HCT116 (cell line): ENCODE measurements at regions not wholly inside any gene's neighbourhood (a gene's known extent, or its start where the extent isn't known, plus 50 kb on each side); places are given as distances from the start of the nearest gene placed in this dataset.

Source experiments
- ATAC-seq: fragments of 200-7000 bp; cut with Tn5 transposase; 2 replicates; pipeline ENCODE4 v1.9.1; 2020; ENCODE audit warnings: mild to moderate bottlenecking, moderate library complexity
- BruUV-seq: library from RNA; stranded (reverse); fragments of 400-500 nt; replicated peaks from 2 replicates; lab custom pipeline; 2021; lab: Mats Ljungman, UMichigan
- CTCF ChIA-PET: fragments of 300-600 bp; sonication (Branson Sonifier 250); formaldehyde crosslinking; loops from one replicate; lab custom pipeline; 2021; ENCODE audit warnings: antibody characterized with exemption; lab: Charles Lee
- POLR2A ChIA-PET: fragments of 300-600, 350-600 bp; sonication (Branson Sonifier 250); formaldehyde crosslinking; loops from one replicate; lab custom pipeline; 2021; ENCODE audit warnings: antibody characterized with exemption; lab: Charles Lee
- RAD21 ChIA-PET, 2 experiments: fragments of 300-600 bp; sonication (Branson Sonifier 250); formaldehyde crosslinking; loops; one replicate each; lab custom pipeline; 2023; ENCODE audit warnings: low total read pairs in 2 of 2; ENCODE audit not compliant: uncharacterized antibody in 2 of 2, unreplicated experiment in 2 of 2, low non-redundant PET in 1 of 2; lab: Charles Lee
- DNase-seq: peaks from one replicate; pipeline ENCODE4 v3.0.0-alpha.2; 2010; ENCODE audit warnings: low read depth, low spot score
- H2AFZ ChIP-seq: fragments of 200-600 bp; shearing (Covaris generic), sonication (generic); 2 replicates; pipeline ENCODE4 v1.6.1; 2017; ENCODE audit warnings: low read depth, mixed run types, mixed read lengths, antibody characterized with exemption, low read length; ENCODE audit not compliant: poor library complexity, severe bottlenecking
- H3K27ac ChIP-seq: 2 replicates; pipeline ENCODE4 v1.5.1; 2012; ENCODE audit warnings: low read depth, low read length
- H3K27me3 ChIP-seq: fragments of 200-600 bp; sonication (generic); 2 replicates; pipeline ENCODE4 v1.6.1; 2016; ENCODE audit warnings: mixed run types, low read length, mixed read lengths; ENCODE audit not compliant: insufficient read depth
- H3K36me3 ChIP-seq, 2 experiments: fragments of 200-500 bp in 1 of 2; fragments of 200-600 bp in 1 of 2; sonication (Bioruptor generic) in 1 of 2; sonication (generic) in 1 of 2; 2 replicates each; pipeline versions ENCODE4 v1.5.1 to v1.6.1; 2014 to 2016; ENCODE audit warnings: low read length in 2 of 2, inconsistent platforms in 1 of 2, mixed read lengths in 1 of 2, mixed run types in 1 of 2; ENCODE audit not compliant: insufficient read depth in 2 of 2, control insufficient read depth in 1 of 2
- H3K4me1 ChIP-seq, 2 experiments: fragments of 200-600 bp in 1 of 2; sonication (generic) in 1 of 2; 2 replicates each; pipeline versions ENCODE4 v1.5.1 to v1.6.1; 2012 to 2017; ENCODE audit warnings: low read length in 2 of 2, inconsistent platforms in 1 of 2, mild to moderate bottlenecking in 1 of 2, mixed read lengths in 1 of 2, mixed run types in 1 of 2, moderate library complexity in 1 of 2; ENCODE audit not compliant: insufficient read depth in 2 of 2, control insufficient read depth in 1 of 2
- H3K4me2 ChIP-seq: fragments of 200-600 bp; sonication (generic); 2 replicates; pipeline ENCODE4 v1.6.1; 2017; ENCODE audit warnings: mixed run types, low read length, mixed read lengths
- H3K4me3 ChIP-seq, 2 experiments: fragments of 200-600 bp in 1 of 2; sonication (generic) in 1 of 2; replicated peaks in 1 of 2; 2 replicates each; pipeline ENCODE4 v1.5.1; 2011 to 2016; ENCODE audit warnings: low read length in 2 of 2, control low read depth in 1 of 2, low read depth in 1 of 2, mild to moderate bottlenecking in 1 of 2, mixed read lengths in 1 of 2, mixed run types in 1 of 2
- H3K79me2 ChIP-seq: fragments of 200-600 bp; sonication (generic); 2 replicates; pipeline ENCODE4 v1.6.1; 2017; ENCODE audit warnings: mild to moderate bottlenecking, mixed run types, low read length, moderate library complexity, mixed read lengths; ENCODE audit not compliant: insufficient read depth
- H3K9ac ChIP-seq: fragments of 200-600 bp; sonication (generic); 2 replicates; pipeline ENCODE4 v1.6.1; 2016; ENCODE audit warnings: low read length, mixed read lengths
- H3K9me2 ChIP-seq: fragments of 200-600 bp; sonication (generic), shearing (Covaris generic); 2 replicates; pipeline ENCODE4 v1.6.1; 2017; ENCODE audit warnings: mixed run types, mild to moderate bottlenecking, moderate library complexity; ENCODE audit not compliant: insufficient read depth
- H3K9me3 ChIP-seq, 2 experiments: fragments of 200-500 bp in 1 of 2; fragments of 200-600 bp in 1 of 2; sonication (Bioruptor generic) in 1 of 2; sonication (generic) in 1 of 2; 2 replicates each; pipeline ENCODE4 v1.6.1; 2014 to 2017; ENCODE audit warnings: low read length in 2 of 2, mixed read lengths in 2 of 2, inconsistent platforms in 1 of 2, low read depth in 1 of 2, mild to moderate bottlenecking in 1 of 2, mixed run types in 1 of 2, moderate library complexity in 1 of 2; ENCODE audit not compliant: control insufficient read depth in 1 of 2, insufficient read depth in 1 of 2
- H4K20me1 ChIP-seq: fragments of 200-600 bp; sonication (generic), shearing (Covaris generic); 2 replicates; pipeline ENCODE4 v1.6.1; 2017; ENCODE audit warnings: mixed run types, mild to moderate bottlenecking, moderate library complexity; ENCODE audit not compliant: insufficient read depth
- CBX3 ChIP-seq: IDR thresholded peaks from 2 replicates; pipeline ENCODE4 v1.6.1; 2012; ENCODE audit warnings: low read depth
- CEBPB ChIP-seq: IDR thresholded peaks from 2 replicates; pipeline ENCODE4 v1.6.1; 2012; ENCODE audit warnings: low read depth
- JUND ChIP-seq: IDR thresholded peaks from 2 replicates; pipeline ENCODE4 v1.6.1; 2012
- POLR2A ChIP-seq: IDR thresholded peaks from 2 replicates; pipeline ENCODE4 v1.7.0; 2011; ENCODE audit warnings: borderline replicate concordance; ENCODE audit not compliant: insufficient read depth, insufficient read length; ENCODE audit errors: extremely low read depth
- POLR2AphosphoS5 ChIP-seq: IDR thresholded peaks from 2 replicates; pipeline ENCODE4 v1.6.1; 2011; ENCODE audit warnings: mild to moderate bottlenecking, low read depth, low read length, moderate library complexity
- RAD21 ChIP-seq: IDR thresholded peaks from 2 replicates; pipeline ENCODE4 v1.6.1; 2012; ENCODE audit warnings: low read depth, mild to moderate bottlenecking
- SIN3A ChIP-seq: IDR thresholded peaks from 2 replicates; pipeline ENCODE4 v1.6.1; 2012; ENCODE audit warnings: low read depth
- SP1 ChIP-seq: IDR thresholded peaks from 2 replicates; pipeline ENCODE4 v1.6.1; 2012; ENCODE audit warnings: low read depth
- SRF ChIP-seq: IDR thresholded peaks from 2 replicates; pipeline ENCODE4 v1.6.1; 2012; ENCODE audit warnings: low read depth
- YY1 ChIP-seq: IDR thresholded peaks from 2 replicates; pipeline ENCODE4 v1.6.1; 2011; ENCODE audit warnings: low read length, low read depth, moderate library complexity, mild to moderate bottlenecking; ENCODE audit not compliant: insufficient replicate concordance; ENCODE audit errors: extremely low read depth
- ZNF274 ChIP-seq: fragments of 200-500 bp; sonication (Bioruptor generic); IDR thresholded peaks from 2 replicates; pipeline ENCODE4 v1.6.1; 2014; ENCODE audit warnings: mild to moderate bottlenecking, low read depth, low read length, inconsistent platforms
- intact Hi-C: fragments of 100-400 bp; cut with micrococcal nuclease; formaldehyde crosslinking; loops from 2 replicates; pipeline ENCODE4 v1.10.0; 2022
- TF ChIP-seq, protein P1 (sequence below): IDR thresholded peaks from 2 replicates; pipeline ENCODE4 v1.6.1; 2011; ENCODE audit warnings: mild to moderate bottlenecking, low read length, moderate library complexity; ENCODE audit not compliant: insufficient replicate concordance; ENCODE audit errors: extremely low read depth
- TF ChIP-seq, protein P2 (sequence below), 3 experiments: fragments of 200-600 bp in 1 of 3; sonication (generic) in 1 of 3; IDR thresholded peaks in 2 of 3; conservative IDR thresholded peaks in 1 of 3; 2 replicates each; pipeline ENCODE4 v1.5.1; 2012 to 2017; ENCODE audit warnings: low read depth in 2 of 3, low read length in 2 of 3, antibody characterized with exemption in 1 of 3, borderline replicate concordance in 1 of 3, control low read depth in 1 of 3, mild to moderate bottlenecking in 1 of 3, mixed read lengths in 1 of 3, mixed run types in 1 of 3, moderate library complexity in 1 of 3; ENCODE audit not compliant: insufficient read depth in 1 of 3

DNA sequence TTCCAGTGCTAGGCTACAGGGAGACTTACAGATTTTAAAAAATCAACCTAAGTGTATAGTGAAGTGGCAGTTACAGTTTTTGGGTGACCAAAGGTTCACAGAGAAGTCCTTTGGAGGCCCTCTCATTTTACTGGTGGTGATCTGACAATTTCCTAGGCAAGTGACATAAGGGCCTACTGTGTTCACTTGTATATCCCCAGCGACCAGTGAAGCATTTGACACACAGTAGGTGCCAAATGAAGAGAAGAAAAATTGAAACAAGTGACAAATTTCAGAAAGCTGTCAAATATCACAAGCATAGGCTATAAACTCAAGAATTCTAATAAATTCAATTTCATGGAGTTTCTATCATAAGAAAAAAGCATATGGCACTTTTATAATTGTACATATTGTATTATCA is 89.5 kb downstream of the RPL22L1 start:
- Histone ChIP-seq H3K79me2 (no peaks in the 10 kb centered on the region), H3K4me1 (no peaks in the 10 kb centered on the region), H2AFZ (no peak overlapping the region), H3K36me3 (no peaks in the 10 kb centered on the region), H3K4me2 (no peak overlapping the region), H3K9me3 (no peaks in the 10 kb centered on the region), H3K27me3 (no peaks in the 10 kb centered on the region), H3K4me3 (no peak overlapping the region), H4K20me1 (no peaks in the 10 kb centered on the region), H3K9me2 (no peaks in the 10 kb centered on the region), H3K27ac (no peak overlapping the region), H3K9ac (no peak overlapping the region)
- no TSS peak for BruUV-seq
- DNase-seq (no peak), ATAC-seq (no peak)
- ChIA-PET CTCF (no interaction called here), RAD21 (no interaction called here), POLR2A (no interaction called here)
- TF ChIP-seq JUND (no peak), SRF (no peak), YY1 (no peak)
- TF ChIP-seq, protein P1, sequence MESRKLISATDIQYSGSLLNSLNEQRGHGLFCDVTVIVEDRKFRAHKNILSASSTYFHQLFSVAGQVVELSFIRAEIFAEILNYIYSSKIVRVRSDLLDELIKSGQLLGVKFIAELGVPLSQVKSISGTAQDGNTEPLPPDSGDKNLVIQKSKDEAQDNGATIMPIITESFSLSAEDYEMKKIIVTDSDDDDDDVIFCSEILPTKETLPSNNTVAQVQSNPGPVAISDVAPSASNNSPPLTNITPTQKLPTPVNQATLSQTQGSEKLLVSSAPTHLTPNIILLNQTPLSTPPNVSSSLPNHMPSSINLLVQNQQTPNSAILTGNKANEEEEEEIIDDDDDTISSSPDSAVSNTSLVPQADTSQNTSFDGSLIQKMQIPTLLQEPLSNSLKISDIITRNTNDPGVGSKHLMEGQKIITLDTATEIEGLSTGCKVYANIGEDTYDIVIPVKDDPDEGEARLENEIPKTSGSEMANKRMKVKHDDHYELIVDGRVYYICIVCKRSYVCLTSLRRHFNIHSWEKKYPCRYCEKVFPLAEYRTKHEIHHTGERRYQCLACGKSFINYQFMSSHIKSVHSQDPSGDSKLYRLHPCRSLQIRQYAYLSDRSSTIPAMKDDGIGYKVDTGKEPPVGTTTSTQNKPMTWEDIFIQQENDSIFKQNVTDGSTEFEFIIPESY, result no peak
- intact Hi-C loops, result no loop called here

DNA sequence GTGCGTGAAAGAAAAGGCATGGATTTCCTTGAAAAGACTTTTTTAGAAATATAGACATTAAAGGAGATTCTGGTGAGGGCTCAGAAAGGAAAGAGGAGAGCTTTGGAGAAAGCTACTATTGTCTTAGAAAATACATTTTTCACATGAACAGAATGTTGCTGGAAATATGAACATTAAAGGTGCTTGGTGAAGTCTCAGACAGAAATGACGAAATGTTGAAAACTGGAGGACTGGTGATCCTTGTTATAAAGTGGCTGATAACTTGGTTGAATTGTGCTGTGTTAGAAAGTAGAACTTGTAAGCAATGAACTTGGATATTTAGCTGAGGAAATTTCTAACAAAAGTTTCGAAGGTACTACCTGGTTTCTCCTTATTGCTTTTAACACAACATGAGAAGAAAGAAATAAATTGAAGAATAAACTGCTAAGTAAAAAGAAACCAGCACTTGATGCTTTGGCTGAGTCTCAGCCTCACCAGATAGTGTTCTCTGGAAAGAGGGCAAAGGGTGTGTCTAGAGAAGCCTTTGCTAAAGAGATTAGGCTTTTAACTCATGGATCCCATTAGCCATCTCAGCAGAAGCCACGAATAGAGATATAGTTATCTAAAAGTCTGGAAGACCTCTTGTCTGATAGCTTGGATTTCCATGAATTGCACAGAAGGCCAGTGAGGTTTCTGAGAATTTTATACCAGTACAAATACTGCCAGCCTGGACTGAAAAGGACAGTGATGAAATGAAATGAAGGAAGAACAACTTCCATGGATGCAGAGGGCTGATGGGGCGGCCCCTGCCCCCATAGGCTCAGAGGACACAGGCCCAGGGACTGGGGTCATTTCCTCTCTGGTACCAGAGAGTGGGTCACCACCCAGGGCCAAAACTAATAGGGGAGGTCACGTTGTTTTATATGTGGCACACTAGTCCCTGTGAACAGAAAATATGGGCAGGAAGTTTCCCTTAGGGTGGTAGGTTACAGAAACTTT is 91.5 kb downstream of the RPL22L1 start:
- H4K20me1 ChIP-seq, result no peaks in the 10 kb centered on the region
- ATAC-seq (no peak), DNase-seq (no peak)
- no peak overlapping the region for H2AFZ ChIP-seq
- no peaks in the 10 kb centered on the region for H3K9me3 ChIP-seq
- ChIA-PET POLR2A (no interaction called here), RAD21 (no interaction called here), CTCF (no interaction called here)
- H3K9me2 ChIP-seq, result no peaks in the 10 kb centered on the region
- intact Hi-C loops, result no loop called here
- no peak overlapping the region for H3K9ac ChIP-seq
- H3K79me2 ChIP-seq, result no peaks in the 10 kb centered on the region
- H3K4me3 ChIP-seq, result no peak overlapping the region
- no peak overlapping the region for H3K4me2 ChIP-seq
- H3K27me3 ChIP-seq, result no peaks in the 10 kb centered on the region
- BruUV-seq, result no TSS peak
- no peak overlapping the region for H3K27ac ChIP-seq
- no peaks in the 10 kb centered on the region for H3K36me3 ChIP-seq
- no peaks in the 10 kb centered on the region for H3K4me1 ChIP-seq
- no peak for TF ChIP-seq POLR2AphosphoS5
- no peak for TF ChIP-seq CBX3
- no peak for TF ChIP-seq ZNF274
- TF ChIP-seq SP1, result no peak
- TF ChIP-seq SIN3A, result no peak
- TF ChIP-seq SRF, result no peak
- no peak for TF ChIP-seq YY1
- TF ChIP-seq, protein P2, sequence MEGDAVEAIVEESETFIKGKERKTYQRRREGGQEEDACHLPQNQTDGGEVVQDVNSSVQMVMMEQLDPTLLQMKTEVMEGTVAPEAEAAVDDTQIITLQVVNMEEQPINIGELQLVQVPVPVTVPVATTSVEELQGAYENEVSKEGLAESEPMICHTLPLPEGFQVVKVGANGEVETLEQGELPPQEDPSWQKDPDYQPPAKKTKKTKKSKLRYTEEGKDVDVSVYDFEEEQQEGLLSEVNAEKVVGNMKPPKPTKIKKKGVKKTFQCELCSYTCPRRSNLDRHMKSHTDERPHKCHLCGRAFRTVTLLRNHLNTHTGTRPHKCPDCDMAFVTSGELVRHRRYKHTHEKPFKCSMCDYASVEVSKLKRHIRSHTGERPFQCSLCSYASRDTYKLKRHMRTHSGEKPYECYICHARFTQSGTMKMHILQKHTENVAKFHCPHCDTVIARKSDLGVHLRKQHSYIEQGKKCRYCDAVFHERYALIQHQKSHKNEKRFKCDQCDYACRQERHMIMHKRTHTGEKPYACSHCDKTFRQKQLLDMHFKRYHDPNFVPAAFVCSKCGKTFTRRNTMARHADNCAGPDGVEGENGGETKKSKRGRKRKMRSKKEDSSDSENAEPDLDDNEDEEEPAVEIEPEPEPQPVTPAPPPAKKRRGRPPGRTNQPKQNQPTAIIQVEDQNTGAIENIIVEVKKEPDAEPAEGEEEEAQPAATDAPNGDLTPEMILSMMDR (IDR thresholded peaks at IDR 0.05 in 2 of 3, conservative IDR thresholded peaks at IDR 0.05 in 1 of 3; ENCODE audit: borderline replicate concordance in 1 of 3, insufficient read depth in 1 of 3, low read depth in 2 of 3, low read length in 2 of 3), result no peak
- no peak for TF ChIP-seq CEBPB
- TF ChIP-seq POLR2A, result no peak
- no peak for TF ChIP-seq RAD21
